CD4-positive, alpha-beta T cell treated with Interleukin-6 at 100 ng/mL for 8 hours (primary cell): ENCODE measurements at regions not wholly inside any gene's neighbourhood (a gene's known extent, or its start where the extent isn't known, plus 50 kb on each side); places are given as distances from the start of the nearest gene placed in this dataset.

Source experiments
- DNase-seq: peaks from one replicate; pipeline ENCODE4 v3.0.0-alpha.2; 2020; ENCODE audit warnings: mixed read lengths, low spot score

DNA sequence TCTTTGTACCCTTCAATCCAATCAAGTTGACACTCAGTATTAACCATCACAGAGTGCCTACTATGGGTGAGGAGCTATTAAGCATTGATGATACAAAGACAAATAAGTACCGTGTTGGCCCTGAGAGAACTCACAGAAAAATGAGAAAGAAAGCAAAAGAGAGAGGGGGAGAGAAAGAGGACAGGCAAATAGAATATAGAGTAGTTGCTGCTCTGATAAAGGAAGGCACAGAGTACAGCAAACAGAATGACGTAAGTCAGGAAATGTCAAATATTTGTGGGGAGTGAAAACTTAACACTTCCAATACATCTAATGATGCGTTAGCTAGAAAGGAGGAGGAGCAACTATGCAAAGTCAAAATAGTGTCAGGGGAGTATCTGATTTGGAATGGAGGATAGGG, 320.6 kb upstream of the KCNH8 start:
- DNase-seq, result no peak

- DNase-seq, result no peak
These were observed 322.6 kb upstream of the KCNH8 start for GRCh38 chr3:18825665-18826064.

GRCh38 chr3:18813300-18813699, 335.0 kb upstream of the KCNH8 start:
- no peak for DNase-seq

- DNase-seq, result no peak
These were observed 336.0 kb upstream of the KCNH8 start for GRCh38 chr3:18812316-18812715.

DNA sequence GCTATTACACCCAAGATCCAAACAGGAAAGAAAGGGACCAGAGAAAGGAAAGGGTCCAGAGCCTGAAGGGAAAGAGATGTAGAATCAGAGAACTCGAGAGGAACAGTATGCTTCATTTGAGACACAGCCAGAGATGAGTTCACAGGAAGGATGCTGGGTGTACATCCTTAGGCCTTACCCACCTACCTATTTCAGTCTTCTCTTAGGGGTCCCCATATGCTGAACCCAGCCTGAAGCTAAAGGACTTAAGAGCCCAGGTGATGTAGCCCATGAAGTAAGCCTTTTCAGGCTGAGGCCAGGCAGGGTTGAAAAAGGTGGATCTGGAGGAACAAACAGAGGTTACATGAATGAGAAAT, 338.0 kb upstream of the KCNH8 start:
- no peak for DNase-seq

- DNase-seq, result no peak
These were observed 338.5 kb upstream of the KCNH8 start for GRCh38 chr3:18809640-18810305.

GRCh38 chr3:18808429-18808828, 339.9 kb upstream of the KCNH8 start:
- no peak for DNase-seq

DNA sequence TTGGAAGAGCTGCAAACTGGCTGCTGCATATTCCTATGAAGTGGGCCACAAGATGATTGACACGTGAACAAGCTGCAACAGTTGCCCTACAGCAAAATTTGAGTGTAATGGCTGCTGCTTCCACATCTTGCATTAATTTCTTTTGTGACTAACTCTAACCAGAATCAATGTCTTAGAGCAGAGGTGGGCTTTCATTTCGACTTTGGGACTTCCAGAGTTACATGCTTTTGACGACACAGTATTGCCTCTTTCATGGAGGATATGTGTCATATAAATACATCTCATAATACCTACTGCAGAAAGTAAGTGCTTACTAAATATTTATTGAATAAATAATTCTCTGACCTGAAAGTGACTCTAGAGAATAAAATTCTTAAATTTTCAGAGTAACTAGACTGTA, 340.7 kb upstream of the KCNH8 start:
- DNase-seq, result no peak

GRCh38 chr3:18806633-18807032, 341.7 kb upstream of the KCNH8 start:
- DNase-seq, result no peak

GRCh38 chr3:18797378-18797777, 350.9 kb upstream of the KCNH8 start:
- no peak for DNase-seq

DNA sequence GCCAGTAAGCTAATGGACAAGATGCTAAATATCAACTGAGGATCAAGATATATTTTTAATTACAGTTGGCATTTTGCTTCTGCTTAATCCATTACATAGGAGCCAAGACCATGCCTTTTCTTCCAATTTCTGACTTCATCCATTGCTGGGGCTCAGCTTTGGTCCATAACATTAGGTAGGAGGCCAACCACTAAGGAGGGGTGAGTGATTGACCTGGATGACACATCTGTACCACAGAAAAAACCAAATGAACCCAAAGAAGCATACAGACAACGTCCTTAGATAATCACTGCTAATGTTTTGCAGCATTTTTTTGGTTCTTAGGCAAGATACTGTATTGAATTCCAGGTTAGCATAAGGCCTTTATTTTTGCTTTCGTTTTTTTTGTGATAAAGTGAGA, 353.2 kb upstream of the KCNH8 start:
- DNase-seq, result no peak

DNA sequence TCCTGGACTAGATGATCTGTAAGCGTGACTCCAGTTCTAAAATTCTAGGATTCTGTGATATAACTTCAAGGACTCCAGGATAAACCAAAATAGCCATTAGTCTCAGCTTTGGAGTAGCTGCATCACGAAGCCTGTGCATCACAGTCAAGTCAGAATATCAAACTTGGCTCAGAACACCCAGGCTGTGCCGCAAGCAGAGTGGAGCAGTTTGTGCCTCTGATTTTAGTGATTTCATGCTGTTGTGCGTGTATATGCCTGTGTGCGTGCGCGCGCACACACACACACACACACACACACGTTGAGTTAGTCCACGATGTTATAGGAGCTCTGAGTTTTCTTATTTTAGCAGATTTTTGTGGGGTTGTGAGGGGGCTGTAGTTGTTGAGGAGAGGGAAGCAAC, 356.6 kb upstream of the KCNH8 start:
- DNase-seq, result no peak

GRCh38 chr3:18791182-18791581, 357.1 kb upstream of the KCNH8 start:
- no peak for DNase-seq

DNA sequence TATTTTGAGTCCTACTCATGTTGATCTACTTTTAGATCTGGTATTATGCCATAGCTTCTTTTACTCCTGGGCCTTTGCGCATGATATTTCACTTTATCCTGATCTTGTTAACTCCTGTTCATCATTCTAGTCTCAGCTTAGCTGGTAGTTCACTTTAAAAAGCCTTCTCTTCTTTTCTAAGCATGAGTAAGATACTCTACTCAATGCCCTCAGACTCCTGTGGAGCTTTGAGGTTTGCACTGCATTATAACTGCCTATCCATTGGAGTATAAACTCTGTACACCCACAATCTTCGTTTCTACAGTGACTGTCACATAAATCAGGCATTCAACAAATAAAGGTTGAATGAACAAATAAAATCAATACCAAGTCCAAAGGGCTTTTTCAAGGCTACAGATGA, 357.9 kb upstream of the KCNH8 start:
- no peak for DNase-seq

DNA sequence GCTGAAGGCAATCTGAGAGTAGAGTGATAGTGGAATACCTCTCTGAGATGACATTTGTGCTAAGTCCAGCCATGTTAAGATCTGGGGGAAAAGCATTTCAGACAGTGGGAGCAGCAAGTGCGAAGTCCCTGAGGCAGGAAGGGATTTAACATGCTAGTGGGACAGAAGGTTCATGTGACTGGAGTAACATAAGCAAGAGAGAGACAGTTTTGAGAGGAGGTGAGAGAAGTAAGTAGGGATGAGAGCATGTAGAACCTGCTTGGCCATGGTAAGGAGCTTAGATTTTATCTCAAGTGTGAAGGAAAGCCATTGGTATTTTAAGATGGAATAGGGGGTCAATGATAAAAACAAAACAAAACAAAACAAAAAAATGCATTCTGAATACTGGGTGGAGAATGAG, 358.6 kb upstream of the KCNH8 start:
- no peak for DNase-seq

- no peak for DNase-seq
These were observed 360.9 kb upstream of the KCNH8 start for GRCh38 chr3:18787441-18787840.

DNA sequence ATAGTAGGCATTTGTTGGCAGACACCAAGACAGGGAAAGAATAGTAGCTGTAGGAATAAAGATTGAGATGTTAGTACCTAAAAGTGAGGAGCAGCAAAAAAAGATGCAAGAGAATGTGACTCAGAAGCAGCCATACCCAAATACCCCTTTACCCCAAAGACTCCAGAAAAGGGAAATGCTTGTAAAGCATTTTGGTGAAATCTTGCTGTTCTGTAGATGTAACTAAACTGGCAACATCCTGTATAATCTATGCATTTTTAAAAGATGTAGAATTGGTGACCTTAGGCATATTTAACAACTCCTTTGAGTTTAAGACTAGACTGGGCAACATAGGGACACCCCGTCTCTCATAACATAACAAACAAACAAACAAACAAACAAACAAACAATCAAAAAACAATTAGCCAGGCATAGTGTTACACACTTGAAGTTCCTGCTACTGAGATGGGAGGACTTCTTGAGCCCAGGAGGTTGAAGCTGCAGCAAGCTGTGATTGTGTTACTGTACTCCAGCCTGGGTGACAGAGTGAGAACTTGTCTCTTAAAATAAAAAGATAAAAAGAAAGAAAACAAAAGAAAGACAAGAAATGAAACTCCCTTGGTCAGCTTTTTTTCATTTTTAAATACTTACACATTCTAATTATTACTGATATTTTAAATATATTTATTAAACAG, 361.5 kb upstream of the KCNH8 start:
- no peak for DNase-seq

- DNase-seq, result no peak
These were observed 357.1 kb upstream of the SATB1 start for GRCh38 chr3:18782191-18782590.

DNA sequence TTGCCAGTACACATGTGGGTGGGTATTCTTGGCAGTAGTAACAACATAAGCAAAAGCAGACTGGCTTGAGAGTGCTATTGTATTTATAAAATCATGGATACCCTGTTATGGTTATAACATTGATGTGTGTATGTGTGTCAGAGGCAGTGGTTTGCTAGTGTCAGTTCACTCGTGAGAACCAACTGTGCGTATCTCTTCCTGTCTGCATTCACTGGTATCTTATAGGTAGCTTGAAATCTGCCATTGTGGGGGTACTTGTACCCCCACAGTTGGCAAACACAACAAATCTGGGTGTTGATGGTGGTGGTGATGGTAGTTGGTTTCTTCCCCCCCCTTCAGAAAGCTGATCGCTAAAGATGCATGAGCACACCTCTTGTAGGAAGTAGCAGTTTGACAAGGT, 355.8 kb upstream of the SATB1 start:
- no peak for DNase-seq

DNA sequence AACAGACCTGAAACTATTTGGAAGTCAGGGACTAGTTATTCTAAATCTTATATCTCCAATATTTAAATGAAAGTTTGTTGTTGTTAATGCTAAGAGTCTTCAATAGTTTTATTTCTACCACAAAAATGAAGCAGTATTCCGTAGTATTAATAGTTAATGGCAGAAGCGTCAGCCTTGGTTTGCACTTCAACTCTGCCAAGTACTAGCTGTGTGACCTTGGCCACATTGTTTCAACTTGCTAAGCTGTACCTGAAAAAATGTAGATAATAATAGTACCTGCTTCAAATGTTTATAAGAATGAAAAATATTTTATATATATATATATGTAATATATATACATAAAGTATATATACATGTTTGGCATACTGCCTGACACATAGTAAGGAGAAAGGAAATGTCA, 354.6 kb upstream of the SATB1 start:
- no peak for DNase-seq

- DNase-seq, result peak; percentile 21
These were observed 353.5 kb upstream of the SATB1 start for GRCh38 chr3:18778598-18778997.

DNA sequence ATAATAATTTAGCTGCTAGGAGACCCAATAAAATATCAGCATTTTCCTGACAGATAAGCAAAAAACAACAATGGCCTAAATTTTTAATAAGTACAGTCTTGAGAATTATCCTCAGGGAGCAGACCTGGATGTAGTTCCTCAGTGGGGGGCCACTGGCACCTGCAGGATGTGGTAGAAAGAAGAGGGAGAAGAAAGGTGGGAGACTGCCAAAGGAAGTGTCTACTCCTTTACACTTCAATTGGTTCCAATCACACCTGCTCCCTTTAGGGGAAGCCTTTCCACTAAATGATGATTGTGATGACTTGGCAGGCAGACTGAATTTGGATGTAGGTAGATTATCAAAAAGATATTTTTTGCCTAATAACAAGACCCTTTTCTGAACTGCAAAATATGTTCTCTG, 353.0 kb upstream of the SATB1 start:
- no peak for DNase-seq

DNA sequence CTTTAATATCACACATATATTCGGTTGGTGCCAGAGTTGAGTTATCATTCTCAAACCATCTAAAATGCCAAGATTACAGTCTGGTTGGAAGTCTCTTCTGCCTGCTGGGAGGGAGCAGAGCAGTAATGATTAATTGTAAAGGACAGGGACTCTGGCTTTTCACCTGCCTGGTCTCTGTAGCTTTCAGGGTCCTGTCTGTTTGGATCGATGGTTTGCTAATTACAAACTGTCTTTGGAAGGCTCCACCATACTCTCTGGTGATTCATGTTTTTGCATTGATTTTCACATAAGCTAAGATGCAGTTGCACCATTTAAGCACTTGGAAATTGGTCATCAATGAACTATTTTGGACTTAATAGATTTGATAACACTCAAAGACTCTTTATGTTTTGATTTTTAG, 350.4 kb upstream of the SATB1 start:
- no peak for DNase-seq
